Stomach (tissue), 4 donors: ENCODE measurements at regions not wholly inside any gene's neighbourhood (a gene's known extent, or its start where the extent isn't known, plus 50 kb on each side); places are given as distances from the start of the nearest gene placed in this dataset.

Experiments
- CTCF ChIP-seq, 7 experiments: fragments of 450-650 bp in 4 of 7; fragments of 200-600 bp in 3 of 7; sonication (generic) in 3 of 7; IDR thresholded peaks; one replicate each; pipeline ENCODE4 v1.5.1; 2016 to 2019; ENCODE audit warnings: antibody characterized with exemption in 7 of 7, control low read depth in 2 of 7, mild to moderate bottlenecking in 1 of 7
- EP300 ChIP-seq: sonication (generic); formaldehyde crosslinking; IDR thresholded peaks from one replicate; pipeline ENCODE4 v1.6.1; 2017; ENCODE audit warnings: antibody characterized with exemption
- POLR2A ChIP-seq, 4 donors: fragments of 450-650 bp; IDR thresholded peaks; one replicate each; pipeline ENCODE4 v1.6.1; 2016; ENCODE audit warnings: antibody characterized with exemption in 4 of 4, control low read depth in 2 of 4, mild to moderate bottlenecking in 1 of 4, moderate library complexity in 1 of 4

DNA sequence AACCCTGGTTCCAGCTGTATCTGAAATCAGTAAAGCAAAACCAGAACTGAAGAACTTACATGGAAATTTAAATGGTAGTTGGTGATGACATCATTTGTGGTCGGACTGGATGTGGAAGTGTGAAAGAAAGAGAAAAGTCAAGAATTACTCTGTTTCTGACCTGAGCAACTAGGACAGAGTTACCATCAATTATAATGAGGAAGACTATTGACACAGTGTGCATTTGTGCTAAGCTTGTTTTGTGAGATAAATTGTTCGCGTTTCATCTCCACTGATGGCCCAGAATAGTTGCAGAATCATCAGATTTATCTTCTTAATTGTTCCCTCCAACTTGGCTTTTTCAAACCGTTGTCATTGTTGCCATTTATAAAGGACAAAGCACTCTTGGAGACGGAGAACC is 410.6 kb upstream of the DEPDC1 start:
- TF ChIP-seq EP300 = no peak
- no peak for TF ChIP-seq CTCF (IDR thresholded peaks at IDR 0.05)
- TF ChIP-seq POLR2A (IDR thresholded peaks at IDR 0.05) = no peak
